IMR-90 (cell line): ENCODE measurements at regions not wholly inside any gene's neighbourhood (a gene's known extent, or its start where the extent isn't known, plus 50 kb on each side); places are given as distances from the start of the nearest gene placed in this dataset.

Experiments
- ATAC-seq: fragments of 200-7000 bp; cut with Tn5 transposase; 2 replicates; pipeline ENCODE4 v1.9.1; 2020; ENCODE audit warnings: low read depth, mild to moderate bottlenecking, moderate library complexity
- BruUV-seq: library from RNA; stranded (reverse); fragments of 400-500 nt; replicated peaks from 2 replicates; lab custom pipeline; 2021; lab: Mats Ljungman, UMichigan
- CTCF ChIA-PET: fragments of 300-600 bp; formaldehyde crosslinking; extraction: SDS; loops from one replicate; lab custom pipeline; 2021; ENCODE audit warnings: antibody characterized with exemption; lab: Yijun Ruan, JAX
- POLR2A ChIA-PET: fragments of 300-600 bp; sonication (Branson Sonifier 250); formaldehyde crosslinking; loops from one replicate; lab custom pipeline; 2022; ENCODE audit warnings: antibody characterized with exemption; ENCODE audit not compliant: unreplicated experiment; lab: Charles Lee
- DNase-seq: peaks from one replicate; pipeline ENCODE4 v3.0.0; 2013
- H2AFZ ChIP-seq: replicated peaks from 2 replicates; pipeline ENCODE3; 2013; ENCODE audit warnings: low read length, mild to moderate bottlenecking; ENCODE audit not compliant: poor library complexity
- H2AK5ac ChIP-seq: 2 replicates; pipeline ENCODE4 v1.6.1; 2013; ENCODE audit warnings: low read depth, low read length, inconsistent platforms
- H2AK9ac ChIP-seq: replicated peaks from 2 replicates; pipeline ENCODE3; 2013; ENCODE audit warnings: mild to moderate bottlenecking, low read depth, low read length, moderate library complexity; ENCODE audit not compliant: poor library complexity
- H2BK120ac ChIP-seq: 2 replicates; pipeline ENCODE4 v1.6.1; 2013; ENCODE audit warnings: low read depth, low read length, inconsistent platforms
- H2BK15ac ChIP-seq: 3 replicates; pipeline ENCODE4 v1.6.1; 2013; ENCODE audit warnings: low read depth, low read length, inconsistent platforms
- H2BK20ac ChIP-seq: 2 replicates; pipeline ENCODE4 v1.6.1; 2013; ENCODE audit warnings: low read depth, mild to moderate bottlenecking, inconsistent platforms, low read length, moderate library complexity
- H2BK5ac ChIP-seq: 2 replicates; pipeline ENCODE4 v1.6.1; 2013; ENCODE audit warnings: mild to moderate bottlenecking, low read depth, low read length, inconsistent platforms; ENCODE audit not compliant: poor library complexity, severe bottlenecking
- H3K14ac ChIP-seq: replicated peaks from 2 replicates; pipeline ENCODE4 v1.6.1; 2013; ENCODE audit warnings: low read depth, low read length, inconsistent platforms
- H3K18ac ChIP-seq: 2 replicates; pipeline ENCODE4 v1.6.1; 2013; ENCODE audit warnings: low read depth, low read length, control low read depth
- H3K23ac ChIP-seq: 2 replicates; pipeline ENCODE4 v1.6.1; 2013; ENCODE audit warnings: low read depth, low read length, inconsistent platforms
- H3K27ac ChIP-seq: 2 replicates; pipeline ENCODE4 v1.5.1; 2013; ENCODE audit warnings: mild to moderate bottlenecking, control low read depth, low read length; ENCODE audit not compliant: insufficient read depth
- H3K27me3 ChIP-seq: 2 replicates; pipeline ENCODE4 v1.6.1; 2013; ENCODE audit warnings: low read length; ENCODE audit not compliant: control insufficient read depth, insufficient read depth
- H3K36me3 ChIP-seq: 2 replicates; pipeline ENCODE4 v1.6.1; 2013; ENCODE audit warnings: low read length, mixed read lengths; ENCODE audit not compliant: control insufficient read depth, insufficient read depth
- H3K4ac ChIP-seq: 2 replicates; pipeline ENCODE4 v1.6.1; 2013; ENCODE audit warnings: low read depth, low read length, inconsistent platforms
- H3K4me1 ChIP-seq: 2 replicates; pipeline ENCODE4 v1.6.1; 2013; ENCODE audit warnings: low read length, mixed read lengths; ENCODE audit not compliant: control insufficient read depth, insufficient read depth
- H3K4me2 ChIP-seq: 2 replicates; pipeline ENCODE4 v1.6.1; 2013; ENCODE audit warnings: low read depth, mild to moderate bottlenecking, control low read depth, low read length, moderate library complexity
- H3K4me3 ChIP-seq: 2 replicates; pipeline ENCODE4 v1.5.1; 2013; ENCODE audit warnings: low read depth, mild to moderate bottlenecking, control low read depth, low read length, moderate library complexity; ENCODE audit not compliant: insufficient read depth
- H3K56ac ChIP-seq: 2 replicates; pipeline ENCODE4 v1.6.1; 2013; ENCODE audit warnings: low read length, inconsistent platforms; ENCODE audit not compliant: insufficient read depth; ENCODE audit errors: extremely low read depth
- H3K79me1 ChIP-seq, 2 experiments: 2 replicates each; pipeline ENCODE4 v1.6.1; 2013; ENCODE audit warnings: low read length in 2 of 2, inconsistent platforms in 1 of 2, low read depth in 1 of 2
- H3K9ac ChIP-seq: 2 replicates; pipeline ENCODE4 v1.6.1; 2013; ENCODE audit warnings: low read depth, low read length, control low read depth
- H3K9me1 ChIP-seq: 2 replicates; pipeline ENCODE4 v1.6.1; 2013; ENCODE audit warnings: low read length, inconsistent platforms; ENCODE audit not compliant: insufficient read depth
- H3K9me3 ChIP-seq: 2 replicates; pipeline ENCODE4 v1.6.1; 2013; ENCODE audit warnings: low read length; ENCODE audit not compliant: control insufficient read depth, insufficient read depth
- H4K20me1 ChIP-seq: 2 replicates; pipeline ENCODE4 v1.6.1; 2013; ENCODE audit warnings: low read length, inconsistent platforms; ENCODE audit not compliant: insufficient read depth
- H4K5ac ChIP-seq: 2 replicates; pipeline ENCODE4 v1.6.1; 2013; ENCODE audit warnings: mild to moderate bottlenecking, low read depth, low read length, control low read depth
- H4K8ac ChIP-seq, 2 experiments: 2 replicates each; pipeline ENCODE4 v1.6.1; 2013; ENCODE audit warnings: low read depth in 2 of 2, low read length in 2 of 2, control low read depth in 1 of 2, inconsistent platforms in 1 of 2
- H4K91ac ChIP-seq: 2 replicates; pipeline ENCODE4 v1.6.1; 2013; ENCODE audit warnings: low read depth, low read length, inconsistent platforms; ENCODE audit not compliant: insufficient read depth
- BHLHE40 ChIP-seq: fragments of 150-350 bp; IDR thresholded peaks from 2 replicates; pipeline ENCODE4 v1.6.1; 2016; ENCODE audit warnings: mild to moderate bottlenecking, low read depth, low read length
- CEBPB ChIP-seq: IDR thresholded peaks from 2 replicates; pipeline ENCODE4 v1.6.1; 2012; ENCODE audit warnings: low read depth, low read length, improper control_type of control experiment
- CHD1 ChIP-seq: IDR thresholded peaks from 2 replicates; pipeline ENCODE4 v1.6.1; 2012; ENCODE audit warnings: low read depth, low read length, improper control_type of control experiment
- FOS ChIP-seq: fragments of 150-350 bp; IDR thresholded peaks from 2 replicates; pipeline ENCODE4 v1.6.1; 2016; ENCODE audit warnings: low read depth, low read length
- MAFK ChIP-seq: IDR thresholded peaks from 2 replicates; pipeline ENCODE4 v1.6.1; 2012; ENCODE audit warnings: low read depth, low read length, improper control_type of control experiment
- MAZ ChIP-seq: IDR thresholded peaks from 2 replicates; pipeline ENCODE4 v1.6.1; 2012; ENCODE audit warnings: low read depth, mild to moderate bottlenecking, low read length, improper control_type of control experiment, moderate library complexity, borderline replicate concordance
- MXI1 ChIP-seq: IDR thresholded peaks from 2 replicates; pipeline ENCODE4 v1.6.1; 2012; ENCODE audit warnings: low read depth, mild to moderate bottlenecking, low read length, moderate library complexity, borderline replicate concordance
- NFE2L2 ChIP-seq: fragments of 150-350 bp; IDR thresholded peaks from 2 replicates; pipeline ENCODE4 v1.6.1; 2016; ENCODE audit warnings: low read depth, mild to moderate bottlenecking, low read length
- POLR2A ChIP-seq: IDR thresholded peaks from 2 replicates; pipeline ENCODE4 v1.6.1; 2012; ENCODE audit warnings: mild to moderate bottlenecking, low read depth, low read length
- RAD21 ChIP-seq: IDR thresholded peaks from 2 replicates; pipeline ENCODE4 v1.6.1; 2012; ENCODE audit warnings: low read length, improper control_type of control experiment
- RCOR1 ChIP-seq: IDR thresholded peaks from 2 replicates; pipeline ENCODE4 v1.6.1; 2012; ENCODE audit warnings: mild to moderate bottlenecking, low read length, improper control_type of control experiment; ENCODE audit not compliant: insufficient replicate concordance
- RFX5 ChIP-seq: IDR thresholded peaks from 2 replicates; pipeline ENCODE4 v1.8.0; 2012; ENCODE audit warnings: low read depth, mild to moderate bottlenecking, low read length, moderate library complexity
- SMC3 ChIP-seq: fragments of 150-350 bp; IDR thresholded peaks from 2 replicates; pipeline ENCODE4 v1.6.1; 2016; ENCODE audit warnings: low read depth, mild to moderate bottlenecking, antibody characterized with exemption, low read length, moderate library complexity
- WGBS, 2 experiments: methylation state at CpG; one replicate each; pipeline versions ENCODE4 v1.1.5 to v1.1.7; 2013; ENCODE audit warnings: missing lambda C conversion rate in 2 of 2; ENCODE audit not compliant: insufficient read length in 1 of 2; ENCODE audit errors: extremely low coverage in 2 of 2; 5-methylcytosine and 5-hydroxymethylcytosine counted together
- dilution Hi-C: fragments of 300-500 bp; cut with HindIII; formaldehyde crosslinking; loops from one replicate; pipeline ENCODE4 v1.14.3; 2018; ENCODE audit warnings: low sequenced_read_pairs; ENCODE audit not compliant: unreplicated experiment
- in situ Hi-C: fragments of 300-500 bp; cut with MboI; formaldehyde crosslinking; loops from 3 replicates; pipeline ENCODE4 v1.14.3; 2019; ENCODE audit warnings: low sequenced_read_pairs, inconsistent platforms, mixed read lengths
- intact Hi-C: fragments of 100-400 bp; cut with micrococcal nuclease; formaldehyde crosslinking; loops from 2 replicates; pipeline ENCODE4 v1.10.0; 2022
- TF ChIP-seq, protein P1 (sequence below): conservative IDR thresholded peaks from 2 replicates; pipeline ENCODE4 v1.5.1; 2012; ENCODE audit warnings: mild to moderate bottlenecking, low read depth, low read length, improper control_type of control experiment
- TF ChIP-seq, protein P2 (sequence below): fragments of 150-350 bp; IDR thresholded peaks from 2 replicates; pipeline ENCODE4 v1.6.1; 2016; ENCODE audit warnings: low read depth, mild to moderate bottlenecking, low read length, moderate library complexity, borderline replicate concordance

DNA sequence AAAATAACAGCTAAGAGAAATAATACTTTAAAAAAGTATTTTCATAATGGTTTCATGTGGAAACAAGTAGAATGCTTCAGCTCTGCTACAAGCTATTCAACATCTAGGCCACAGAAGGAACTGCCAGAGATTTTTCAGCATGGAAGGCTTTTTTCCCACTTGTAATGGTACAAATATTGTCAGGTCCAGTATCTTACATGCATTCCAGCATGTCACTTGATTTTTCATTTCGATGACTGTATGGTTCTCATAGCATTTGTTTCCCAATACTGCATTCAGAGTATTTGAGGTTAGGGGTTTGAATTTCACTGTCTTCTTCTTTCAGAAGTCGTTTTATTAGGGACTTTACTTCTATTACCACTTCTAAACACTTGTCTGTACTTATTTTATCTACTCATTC, 1701.5 kb upstream of the FLRT2 start:
- no peaks in the 10 kb centered on the region for H3K27me3 ChIP-seq
- H2AK9ac ChIP-seq, result no peak overlapping the region
- H3K4me1 ChIP-seq, result peaks cover 2% of the 10 kb centered on the region
- no peak overlapping the region for H3K9ac ChIP-seq
- H3K14ac ChIP-seq, result no peak overlapping the region
- peak; percentile 32 for ATAC-seq
- H4K91ac ChIP-seq, result no peak overlapping the region
- H4K8ac ChIP-seq, result no peak overlapping the region
- no peak overlapping the region for H3K27ac ChIP-seq
- H3K4me2 ChIP-seq, result no peak overlapping the region
- H2AFZ ChIP-seq, result no peak overlapping the region
- no peaks in the 10 kb centered on the region for H3K9me3 ChIP-seq
- DNase-seq, result peak; percentile 55
- no peak overlapping the region for H4K5ac ChIP-seq
- no peak overlapping the region for H3K4ac ChIP-seq
- H3K18ac ChIP-seq, result no peak overlapping the region
- no peaks in the 10 kb centered on the region for H3K79me1 ChIP-seq
- H2BK20ac ChIP-seq, result no peak overlapping the region
- intact Hi-C loops, result no loop called here
- TF ChIP-seq, protein P1, sequence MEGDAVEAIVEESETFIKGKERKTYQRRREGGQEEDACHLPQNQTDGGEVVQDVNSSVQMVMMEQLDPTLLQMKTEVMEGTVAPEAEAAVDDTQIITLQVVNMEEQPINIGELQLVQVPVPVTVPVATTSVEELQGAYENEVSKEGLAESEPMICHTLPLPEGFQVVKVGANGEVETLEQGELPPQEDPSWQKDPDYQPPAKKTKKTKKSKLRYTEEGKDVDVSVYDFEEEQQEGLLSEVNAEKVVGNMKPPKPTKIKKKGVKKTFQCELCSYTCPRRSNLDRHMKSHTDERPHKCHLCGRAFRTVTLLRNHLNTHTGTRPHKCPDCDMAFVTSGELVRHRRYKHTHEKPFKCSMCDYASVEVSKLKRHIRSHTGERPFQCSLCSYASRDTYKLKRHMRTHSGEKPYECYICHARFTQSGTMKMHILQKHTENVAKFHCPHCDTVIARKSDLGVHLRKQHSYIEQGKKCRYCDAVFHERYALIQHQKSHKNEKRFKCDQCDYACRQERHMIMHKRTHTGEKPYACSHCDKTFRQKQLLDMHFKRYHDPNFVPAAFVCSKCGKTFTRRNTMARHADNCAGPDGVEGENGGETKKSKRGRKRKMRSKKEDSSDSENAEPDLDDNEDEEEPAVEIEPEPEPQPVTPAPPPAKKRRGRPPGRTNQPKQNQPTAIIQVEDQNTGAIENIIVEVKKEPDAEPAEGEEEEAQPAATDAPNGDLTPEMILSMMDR, result no peak
- TF ChIP-seq FOS (no peak), BHLHE40 (no peak), RCOR1 (no peak), MXI1 (no peak), RAD21 (no peak), MAFK (no peak), CHD1 (no peak), MAZ (no peak), SMC3 (no peak), POLR2A (no peak), NFE2L2 (no peak), CEBPB (no peak; the same call in 1 of the 2 replicates), RFX5 (no peak)
- TF ChIP-seq, protein P2, sequence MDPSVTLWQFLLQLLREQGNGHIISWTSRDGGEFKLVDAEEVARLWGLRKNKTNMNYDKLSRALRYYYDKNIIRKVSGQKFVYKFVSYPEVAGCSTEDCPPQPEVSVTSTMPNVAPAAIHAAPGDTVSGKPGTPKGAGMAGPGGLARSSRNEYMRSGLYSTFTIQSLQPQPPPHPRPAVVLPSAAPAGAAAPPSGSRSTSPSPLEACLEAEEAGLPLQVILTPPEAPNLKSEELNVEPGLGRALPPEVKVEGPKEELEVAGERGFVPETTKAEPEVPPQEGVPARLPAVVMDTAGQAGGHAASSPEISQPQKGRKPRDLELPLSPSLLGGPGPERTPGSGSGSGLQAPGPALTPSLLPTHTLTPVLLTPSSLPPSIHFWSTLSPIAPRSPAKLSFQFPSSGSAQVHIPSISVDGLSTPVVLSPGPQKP, result no peak
- H2BK5ac ChIP-seq, result no peak overlapping the region
- ChIA-PET POLR2A (no interaction called here), CTCF (interaction anchor here (0.8 kb wide), 1 partner anchor 219 kb away, joined by 3 read pairs; no protein-coding TSS in a partner anchor)
- no peaks in the 10 kb centered on the region for H3K9me1 ChIP-seq
- dilution Hi-C loops, result no loop called here
- BruUV-seq, result no TSS peak
- H2BK15ac ChIP-seq, result no peak overlapping the region
- H3K56ac ChIP-seq, result no peak overlapping the region
- no peak overlapping the region for H2AK5ac ChIP-seq
- no peak overlapping the region for H2BK120ac ChIP-seq
- no peak overlapping the region for H3K23ac ChIP-seq
- in situ Hi-C loops, result no loop called here
- no peaks in the 10 kb centered on the region for H3K36me3 ChIP-seq
- no CpG with 5 or more reads among the region's 2 CpGs for WGBS, 2 experiments
- H3K4me3 ChIP-seq, result no peak overlapping the region
- H4K20me1 ChIP-seq, result no peaks in the 10 kb centered on the region
